Osteocyte (in vitro differentiated cells): ENCODE measurements at regions not wholly inside any gene's neighbourhood (a gene's known extent, or its start where the extent isn't known, plus 50 kb on each side); places are given as distances from the start of the nearest gene placed in this dataset.

Experiments
- DNase-seq: peaks from one replicate; pipeline ENCODE4 v3.0.0; 2021; ENCODE audit warnings: mixed read lengths; ENCODE audit not compliant: unreplicated experiment; ENCODE audit errors: extremely low spot score
- H3K27ac Mint-ChIP-seq: one replicate; pipeline ENCODE4 v1.8.0; 2021; ENCODE audit warnings: mild to moderate bottlenecking, mixed read lengths; ENCODE audit not compliant: unreplicated experiment
- H3K27me3 Mint-ChIP-seq: one replicate; pipeline ENCODE4 v1.8.0; 2021; ENCODE audit warnings: mixed read lengths; ENCODE audit not compliant: unreplicated experiment
- H3K36me3 Mint-ChIP-seq: one replicate; pipeline ENCODE4 v1.8.0; 2021; ENCODE audit warnings: mixed read lengths; ENCODE audit not compliant: unreplicated experiment
- H3K4me1 Mint-ChIP-seq: one replicate; pipeline ENCODE4 v1.8.0; 2021; ENCODE audit warnings: mixed read lengths; ENCODE audit not compliant: unreplicated experiment
- H3K4me3 Mint-ChIP-seq: one replicate; pipeline ENCODE4 v1.8.0; 2021; ENCODE audit warnings: mild to moderate bottlenecking, moderate library complexity, mixed read lengths; ENCODE audit not compliant: unreplicated experiment
- H3K9me3 Mint-ChIP-seq: one replicate; pipeline ENCODE4 v1.8.0; 2021; ENCODE audit warnings: mixed read lengths; ENCODE audit not compliant: unreplicated experiment
- CTCF ChIP-seq: fragments of 200-600 bp; sonication (generic); IDR thresholded peaks from 2 replicates; pipeline ENCODE4 v1.5.0; 2021; ENCODE audit warnings: antibody characterized with exemption, mild to moderate bottlenecking, moderate library complexity

DNA sequence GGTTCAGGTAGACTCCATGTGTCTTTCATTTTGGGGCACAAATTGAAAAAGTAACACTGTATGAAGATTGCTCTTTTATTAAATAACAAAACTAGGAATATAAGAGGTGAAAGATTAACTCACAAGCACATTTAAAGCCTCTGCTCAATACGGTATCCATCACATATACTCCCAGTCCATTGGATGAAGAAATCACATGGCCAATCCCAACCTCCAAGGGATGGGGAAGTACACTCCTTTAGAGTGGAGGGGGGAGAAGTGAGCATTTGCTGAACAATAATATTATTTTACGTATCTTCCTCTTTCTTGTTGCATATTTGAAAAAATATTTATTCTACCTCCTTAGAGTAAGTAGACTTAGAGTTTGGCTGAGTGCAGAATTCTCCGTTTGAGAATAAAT lies 316.5 kb downstream of the LMX1A start:
- Mint-ChIP-seq H3K9me3 (no peaks in the 10 kb centered on the region), H3K36me3 (no peaks in the 10 kb centered on the region), H3K4me3 (no peak overlapping the region), H3K4me1 (no peaks in the 10 kb centered on the region), H3K27ac (no peak overlapping the region), H3K27me3 (no peaks in the 10 kb centered on the region)
- no peak for TF ChIP-seq CTCF
- no peak for DNase-seq

- no peaks in the 10 kb centered on the region for H3K27me3 Mint-ChIP-seq
- H3K27ac Mint-ChIP-seq: no peak overlapping the region
- H3K9me3 Mint-ChIP-seq: no peaks in the 10 kb centered on the region
- TF ChIP-seq CTCF: no peak
- H3K36me3 Mint-ChIP-seq: no peaks in the 10 kb centered on the region
- DNase-seq: no peak
- no peaks in the 10 kb centered on the region for H3K4me1 Mint-ChIP-seq
- H3K4me3 Mint-ChIP-seq: no peak overlapping the region
These were observed 320.1 kb downstream of the LMX1A start for GRCh38 chr1:165036403-165036802.

GRCh38 chr1:165034136-165034809 lies 322.2 kb downstream of the LMX1A start:
- TF ChIP-seq CTCF: no peak
- Mint-ChIP-seq H3K4me3 (no peak overlapping the region), H3K9me3 (no peaks in the 10 kb centered on the region), H3K4me1 (no peaks in the 10 kb centered on the region), H3K36me3 (no peaks in the 10 kb centered on the region), H3K27me3 (no peaks in the 10 kb centered on the region), H3K27ac (no peak overlapping the region)
- no peak for DNase-seq

DNA sequence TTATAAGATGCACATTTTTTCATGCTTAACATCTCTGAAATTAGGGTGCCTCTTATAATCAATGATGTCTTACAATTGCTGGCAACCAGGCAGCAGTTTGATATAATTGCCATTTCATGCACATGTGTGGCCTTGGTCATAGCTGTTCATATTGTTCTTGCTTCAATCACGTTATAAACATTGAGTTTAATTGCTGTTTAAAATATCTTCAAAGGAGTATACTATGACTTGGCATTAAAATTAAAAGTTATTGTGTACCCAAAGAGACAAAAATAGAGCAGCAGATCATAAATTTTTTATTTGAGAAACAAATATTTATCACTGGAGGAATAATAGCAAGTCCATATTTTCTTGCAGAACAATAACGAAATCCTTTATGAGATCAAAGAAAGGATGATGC lies 325.5 kb downstream of the LMX1A start:
- no peak overlapping the region for H3K27ac Mint-ChIP-seq
- no peaks in the 10 kb centered on the region for H3K36me3 Mint-ChIP-seq
- DNase-seq: no peak
- no peaks in the 10 kb centered on the region for H3K27me3 Mint-ChIP-seq
- H3K4me1 Mint-ChIP-seq: no peaks in the 10 kb centered on the region
- no peak overlapping the region for H3K4me3 Mint-ChIP-seq
- H3K9me3 Mint-ChIP-seq: no peaks in the 10 kb centered on the region
- TF ChIP-seq CTCF: no peak

- TF ChIP-seq CTCF: no peak
- H3K4me3 Mint-ChIP-seq: no peak overlapping the region
- H3K4me1 Mint-ChIP-seq: no peaks in the 10 kb centered on the region
- no peaks in the 10 kb centered on the region for H3K27me3 Mint-ChIP-seq
- H3K9me3 Mint-ChIP-seq: peaks cover 15% of the 10 kb centered on the region
- H3K36me3 Mint-ChIP-seq: no peaks in the 10 kb centered on the region
- no peak overlapping the region for H3K27ac Mint-ChIP-seq
- no peak for DNase-seq
These were observed 330.7 kb downstream of the LMX1A start for GRCh38 chr1:165025805-165026204.
